Ishikawa (cell line): ENCODE measurements at regions not wholly inside any gene's neighbourhood (a gene's known extent, or its start where the extent isn't known, plus 50 kb on each side); places are given as distances from the start of the nearest gene placed in this dataset.

ENCODE experiments used
- CEBPB ChIP-seq: IDR thresholded peaks from 2 replicates; pipeline ENCODE4 v1.6.1; 2012
- CREB1 ChIP-seq: IDR thresholded peaks from 2 replicates; pipeline ENCODE4 v1.6.1; 2012; ENCODE audit warnings: low read depth
- EGR1 ChIP-seq: IDR thresholded peaks from 2 replicates; pipeline ENCODE4 v1.6.1; 2012
- EP300 ChIP-seq: IDR thresholded peaks from 2 replicates; pipeline ENCODE4 v1.6.1; 2012; ENCODE audit warnings: borderline replicate concordance
- FOXM1 ChIP-seq: IDR thresholded peaks from 2 replicates; pipeline ENCODE4 v1.6.1; 2012; ENCODE audit warnings: low read depth, borderline replicate concordance
- NFIC ChIP-seq: IDR thresholded peaks from 2 replicates; pipeline ENCODE4 v1.6.1; 2012
- RAD21 ChIP-seq: IDR thresholded peaks from 2 replicates; pipeline ENCODE4 v1.6.1; 2012; ENCODE audit warnings: low read depth
- TAF1 ChIP-seq: IDR thresholded peaks from 2 replicates; pipeline ENCODE4 v1.6.1; 2012; ENCODE audit warnings: low read depth, mild to moderate bottlenecking
- TCF12 ChIP-seq: IDR thresholded peaks from 2 replicates; pipeline ENCODE4 v1.6.1; 2012; ENCODE audit warnings: low read depth
- TEAD4 ChIP-seq: IDR thresholded peaks from 2 replicates; pipeline ENCODE4 v1.6.1; 2012
- YY1 ChIP-seq: IDR thresholded peaks from 2 replicates; pipeline ENCODE4 v1.6.1; 2012; ENCODE audit warnings: low read depth
- ZBTB7A ChIP-seq: IDR thresholded peaks from 2 replicates; pipeline ENCODE4 v1.6.1; 2012; ENCODE audit warnings: low read depth
- TF ChIP-seq, protein P1 (sequence below): IDR thresholded peaks from 2 replicates; pipeline ENCODE4 v1.6.1; 2012
- TF ChIP-seq, protein P2 (sequence below): IDR thresholded peaks from 2 replicates; pipeline ENCODE4 v1.6.1; 2012; ENCODE audit warnings: low read depth, mild to moderate bottlenecking
- TF ChIP-seq, protein P3 (sequence below): IDR thresholded peaks from 2 replicates; pipeline ENCODE4 v1.6.1; 2012

DNA sequence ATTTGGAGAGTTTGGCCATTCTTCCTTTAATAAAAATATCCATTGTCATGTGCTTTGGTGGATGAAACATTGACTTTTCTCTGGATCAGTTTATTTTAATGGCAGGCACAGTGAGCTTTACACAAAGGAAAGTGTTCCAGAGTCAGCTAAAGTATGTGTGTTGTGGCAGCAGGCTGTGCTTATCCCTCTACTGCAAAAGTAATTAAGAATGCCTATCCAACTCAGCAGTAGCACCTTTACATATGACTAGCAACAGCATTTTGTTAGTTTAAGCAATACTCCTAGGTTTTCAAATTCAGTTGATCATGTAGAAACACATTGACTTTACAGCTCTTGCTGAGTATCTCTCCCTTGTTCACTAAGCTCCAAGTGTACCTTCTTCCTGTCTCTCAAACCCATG is 730.5 kb upstream of the RGMB start:
- TF ChIP-seq TEAD4: no peak
- TF ChIP-seq EGR1: no peak
- TF ChIP-seq YY1: no peak
- no peak for TF ChIP-seq EP300
- no peak for TF ChIP-seq ZBTB7A
- no peak for TF ChIP-seq TAF1
- TF ChIP-seq CREB1: no peak
- TF ChIP-seq, protein P1, sequence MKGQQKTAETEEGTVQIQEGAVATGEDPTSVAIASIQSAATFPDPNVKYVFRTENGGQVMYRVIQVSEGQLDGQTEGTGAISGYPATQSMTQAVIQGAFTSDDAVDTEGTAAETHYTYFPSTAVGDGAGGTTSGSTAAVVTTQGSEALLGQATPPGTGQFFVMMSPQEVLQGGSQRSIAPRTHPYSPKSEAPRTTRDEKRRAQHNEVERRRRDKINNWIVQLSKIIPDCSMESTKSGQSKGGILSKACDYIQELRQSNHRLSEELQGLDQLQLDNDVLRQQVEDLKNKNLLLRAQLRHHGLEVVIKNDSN: no peak

DNA sequence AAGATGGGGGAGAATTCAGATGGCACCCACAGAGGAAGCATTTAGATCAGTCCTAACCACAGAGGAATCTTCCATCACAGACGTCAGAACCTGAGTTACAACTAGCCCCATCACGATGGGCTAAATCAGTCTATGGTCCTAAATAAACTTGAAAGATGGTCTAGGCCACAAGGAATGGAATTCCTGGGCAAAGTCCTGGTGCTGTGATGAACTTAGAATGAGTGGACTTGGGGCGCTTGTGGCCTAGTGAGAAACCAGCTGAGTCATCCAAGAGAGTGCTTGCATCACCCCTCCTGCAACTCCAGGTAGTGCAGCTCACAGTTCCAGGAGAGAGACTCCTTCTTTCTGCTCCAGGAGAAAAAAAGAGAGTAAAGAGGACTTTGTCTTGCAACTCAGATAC is 722.9 kb upstream of the RGMB start:
- TF ChIP-seq YY1 (no peak), CEBPB (no peak), FOXM1 (no peak), TCF12 (no peak), NFIC (no peak), EGR1 (no peak), ZBTB7A (no peak), TEAD4 (no peak)
- TF ChIP-seq, protein P2, sequence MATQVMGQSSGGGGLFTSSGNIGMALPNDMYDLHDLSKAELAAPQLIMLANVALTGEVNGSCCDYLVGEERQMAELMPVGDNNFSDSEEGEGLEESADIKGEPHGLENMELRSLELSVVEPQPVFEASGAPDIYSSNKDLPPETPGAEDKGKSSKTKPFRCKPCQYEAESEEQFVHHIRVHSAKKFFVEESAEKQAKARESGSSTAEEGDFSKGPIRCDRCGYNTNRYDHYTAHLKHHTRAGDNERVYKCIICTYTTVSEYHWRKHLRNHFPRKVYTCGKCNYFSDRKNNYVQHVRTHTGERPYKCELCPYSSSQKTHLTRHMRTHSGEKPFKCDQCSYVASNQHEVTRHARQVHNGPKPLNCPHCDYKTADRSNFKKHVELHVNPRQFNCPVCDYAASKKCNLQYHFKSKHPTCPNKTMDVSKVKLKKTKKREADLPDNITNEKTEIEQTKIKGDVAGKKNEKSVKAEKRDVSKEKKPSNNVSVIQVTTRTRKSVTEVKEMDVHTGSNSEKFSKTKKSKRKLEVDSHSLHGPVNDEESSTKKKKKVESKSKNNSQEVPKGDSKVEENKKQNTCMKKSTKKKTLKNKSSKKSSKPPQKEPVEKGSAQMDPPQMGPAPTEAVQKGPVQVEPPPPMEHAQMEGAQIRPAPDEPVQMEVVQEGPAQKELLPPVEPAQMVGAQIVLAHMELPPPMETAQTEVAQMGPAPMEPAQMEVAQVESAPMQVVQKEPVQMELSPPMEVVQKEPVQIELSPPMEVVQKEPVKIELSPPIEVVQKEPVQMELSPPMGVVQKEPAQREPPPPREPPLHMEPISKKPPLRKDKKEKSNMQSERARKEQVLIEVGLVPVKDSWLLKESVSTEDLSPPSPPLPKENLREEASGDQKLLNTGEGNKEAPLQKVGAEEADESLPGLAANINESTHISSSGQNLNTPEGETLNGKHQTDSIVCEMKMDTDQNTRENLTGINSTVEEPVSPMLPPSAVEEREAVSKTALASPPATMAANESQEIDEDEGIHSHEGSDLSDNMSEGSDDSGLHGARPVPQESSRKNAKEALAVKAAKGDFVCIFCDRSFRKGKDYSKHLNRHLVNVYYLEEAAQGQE: no peak
- TF ChIP-seq, protein P3, sequence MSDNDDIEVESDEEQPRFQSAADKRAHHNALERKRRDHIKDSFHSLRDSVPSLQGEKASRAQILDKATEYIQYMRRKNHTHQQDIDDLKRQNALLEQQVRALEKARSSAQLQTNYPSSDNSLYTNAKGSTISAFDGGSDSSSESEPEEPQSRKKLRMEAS: no peak

DNA sequence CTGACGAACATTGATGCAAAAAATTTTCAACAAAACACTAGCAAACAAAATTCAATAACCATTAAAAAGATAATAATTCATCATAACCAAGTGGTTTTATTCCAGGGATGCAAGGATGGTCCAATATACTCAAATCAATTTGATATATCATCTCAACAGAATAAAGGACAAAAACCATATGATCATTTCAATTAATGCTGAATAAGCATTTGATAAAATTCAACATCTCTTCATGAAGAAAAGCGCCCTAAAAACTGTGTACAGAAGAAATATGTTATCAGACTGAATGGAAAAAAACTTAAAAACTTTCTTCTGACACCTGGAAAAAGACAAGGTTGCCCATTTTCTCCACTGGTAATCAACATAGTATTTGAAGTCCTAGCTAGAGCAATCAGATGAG is 720.3 kb upstream of the RGMB start:
- TF ChIP-seq RAD21: no peak
- no peak for TF ChIP-seq EP300
- TF ChIP-seq EGR1: no peak
- TF ChIP-seq, protein P3: no peak
- TF ChIP-seq TEAD4: no peak
- TF ChIP-seq, protein P2: no peak
- TF ChIP-seq ZBTB7A: no peak
- no peak for TF ChIP-seq CEBPB
- TF ChIP-seq, protein P1: no peak
- TF ChIP-seq NFIC: no peak

DNA sequence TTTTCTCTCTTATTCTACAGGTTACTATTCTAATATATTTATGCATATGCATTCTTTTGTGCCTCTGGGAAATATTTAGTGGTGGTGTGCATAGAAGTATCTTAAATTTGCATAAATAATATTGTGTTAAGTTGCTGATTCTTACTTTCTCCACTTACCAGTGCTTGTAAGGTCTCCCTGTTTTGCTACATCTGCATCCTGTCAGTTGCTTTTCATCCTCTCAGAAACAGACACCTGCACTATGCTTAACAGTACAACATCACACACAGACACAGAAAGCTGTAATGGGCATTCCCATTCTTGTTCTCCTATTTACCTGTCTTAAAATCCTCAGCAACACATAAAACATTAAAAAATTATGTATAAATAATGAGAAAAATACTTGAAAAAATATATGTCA is 713.3 kb upstream of the RGMB start:
- TF ChIP-seq, protein P3: no peak
- no peak for TF ChIP-seq EGR1
- TF ChIP-seq NFIC: no peak
- no peak for TF ChIP-seq CREB1
- no peak for TF ChIP-seq CEBPB
- no peak for TF ChIP-seq FOXM1
- no peak for TF ChIP-seq TCF12
- no peak for TF ChIP-seq TEAD4
- no peak for TF ChIP-seq ZBTB7A
- TF ChIP-seq EP300: no peak
- TF ChIP-seq, protein P2: no peak

DNA sequence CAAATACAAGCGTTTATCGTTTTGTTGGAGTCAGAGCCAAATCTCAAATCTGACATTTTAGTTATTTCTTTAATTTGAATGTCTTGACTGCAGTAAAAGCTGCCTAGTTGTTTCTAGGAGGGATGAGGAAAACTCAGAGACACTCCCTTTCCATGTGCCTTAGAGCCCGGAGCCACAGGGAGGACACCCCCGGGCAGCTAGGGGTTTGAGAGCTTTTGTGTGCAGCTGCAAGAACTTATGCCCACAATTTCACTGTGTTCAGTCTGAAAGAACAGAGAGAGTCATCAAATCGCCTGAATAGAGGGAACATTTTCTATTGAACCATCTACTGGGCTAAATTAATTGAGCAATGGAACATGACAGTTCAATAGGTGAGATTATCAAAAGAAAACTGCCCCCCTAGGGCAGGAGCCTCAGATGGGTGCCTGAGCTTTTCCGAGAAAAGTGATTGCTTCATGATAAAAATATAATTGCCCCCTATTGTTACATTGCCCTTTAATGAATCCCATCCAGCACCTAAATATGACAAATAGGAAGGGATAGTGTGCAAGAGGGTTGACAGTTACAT is 709.3 kb upstream of the RGMB start:
- TF ChIP-seq, protein P2: no peak
- TF ChIP-seq, protein P1: no peak
- TF ChIP-seq TAF1 (no peak), TCF12 (no peak), ZBTB7A (no peak), FOXM1 (no peak), RAD21 (no peak), TEAD4 (no peak), YY1 (no peak), EP300 (no peak), CEBPB (no peak), NFIC (no peak)
- TF ChIP-seq, protein P3: no peak
